ENCODE measurements at regions not wholly inside any gene's neighbourhood (a gene's known extent, or its start where the extent isn't known, plus 50 kb on each side); places are given as distances from the start of the nearest gene placed in this dataset.
"Not testable (repeated sequence)": the region's sequence is repeated elsewhere in the genome, so short reads cannot be mapped to it uniquely, and the experiment has no call there.

DNA sequence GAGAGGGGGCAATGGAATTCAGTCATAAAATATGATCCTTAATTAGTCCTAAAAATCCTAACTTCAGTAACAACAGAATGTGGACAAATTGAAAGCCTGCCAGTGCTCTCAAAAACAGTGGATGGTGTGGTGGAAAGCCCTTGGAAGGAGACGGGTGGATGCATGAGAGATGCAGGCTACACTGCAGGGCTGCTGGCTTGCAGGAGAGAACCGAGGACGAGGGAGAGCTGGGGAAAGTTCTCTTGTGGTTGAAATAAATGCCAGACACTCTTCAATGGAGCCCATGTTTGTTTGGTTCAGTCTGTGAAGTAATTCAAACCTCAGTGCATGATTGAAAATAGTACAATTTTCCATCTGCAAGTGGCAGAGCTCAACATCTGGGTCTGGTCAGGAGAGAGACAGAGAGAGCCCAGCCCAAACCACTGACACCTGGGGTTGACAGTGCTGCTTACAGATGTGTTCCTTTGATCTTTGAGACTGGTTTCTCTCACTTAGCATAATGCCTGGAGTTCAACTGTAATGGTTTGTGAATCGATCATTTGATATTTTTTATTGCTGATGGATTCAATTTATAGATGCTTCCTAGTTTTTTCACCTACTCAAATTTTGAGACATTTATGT, 544.9 kb downstream of the GOLGA6L6 start:
- H3K36me3 ChIP-seq (ENCODE audit: control insufficient read depth, insufficient read depth, low read length); H3K36me3 Mint-ChIP-seq (ENCODE audit: insufficient read depth, unreplicated experiment); H3K27me3 Mint-ChIP-seq (ENCODE audit: insufficient read depth, unreplicated experiment); H3K27me3 ChIP-seq (replicated peaks; ENCODE audit: control insufficient read depth, insufficient read depth, low read length); H3K4me1 Mint-ChIP-seq (ENCODE audit: low read depth, unreplicated experiment); H3K9me3 Mint-ChIP-seq (ENCODE audit: unreplicated experiment); H3K27ac Mint-ChIP-seq (ENCODE audit: unreplicated experiment); intact Hi-C loops (cut with micrococcal nuclease; ENCODE audit: unreplicated experiment); POLR2A ChIA-PET; H3K4me3 Mint-ChIP-seq (ENCODE audit: unreplicated experiment); H3K9me3 ChIP-seq; CTCF ChIA-PET; DNase-seq; BruUV-seq (replicated peaks); H3K4me3 ChIP-seq (ENCODE audit: low read depth, low read length); H3K4me1 ChIP-seq: not testable (repeated sequence)

DNA sequence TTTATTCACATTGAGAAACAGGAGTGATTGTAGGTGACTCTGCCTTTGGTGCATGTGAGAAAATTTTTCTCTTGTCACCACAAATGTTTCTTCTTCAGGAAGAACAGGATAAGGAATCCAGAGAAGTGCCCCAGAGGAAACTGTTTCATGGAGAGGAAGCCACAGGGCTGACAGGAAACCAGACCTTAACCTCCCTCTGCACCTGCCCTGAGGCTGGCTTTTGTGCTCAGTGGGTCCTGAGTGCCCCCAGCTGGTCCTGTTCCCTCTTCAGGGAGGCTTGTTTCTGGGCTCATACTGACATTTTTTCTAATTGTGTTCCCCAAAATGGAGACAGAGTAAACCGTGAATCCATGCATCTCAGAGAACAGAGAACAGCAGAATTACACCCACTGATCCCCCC, 546.3 kb downstream of the GOLGA6L6 start:
- CTCF ChIA-PET; BruUV-seq (replicated peaks); intact Hi-C loops (cut with micrococcal nuclease; ENCODE audit: unreplicated experiment); H3K4me1 Mint-ChIP-seq (ENCODE audit: low read depth, unreplicated experiment); H3K4me1 ChIP-seq; POLR2A ChIA-PET; H3K9me3 ChIP-seq; DNase-seq; H3K9me3 Mint-ChIP-seq (ENCODE audit: unreplicated experiment); H3K4me3 ChIP-seq (ENCODE audit: low read depth, low read length); H3K36me3 Mint-ChIP-seq (ENCODE audit: insufficient read depth, unreplicated experiment); H3K4me3 Mint-ChIP-seq (ENCODE audit: unreplicated experiment); H3K27me3 Mint-ChIP-seq (ENCODE audit: insufficient read depth, unreplicated experiment); H3K36me3 ChIP-seq (ENCODE audit: control insufficient read depth, insufficient read depth, low read length); H3K27ac Mint-ChIP-seq (ENCODE audit: unreplicated experiment); H3K27me3 ChIP-seq (replicated peaks; ENCODE audit: control insufficient read depth, insufficient read depth, low read length): not testable (repeated sequence)

DNA sequence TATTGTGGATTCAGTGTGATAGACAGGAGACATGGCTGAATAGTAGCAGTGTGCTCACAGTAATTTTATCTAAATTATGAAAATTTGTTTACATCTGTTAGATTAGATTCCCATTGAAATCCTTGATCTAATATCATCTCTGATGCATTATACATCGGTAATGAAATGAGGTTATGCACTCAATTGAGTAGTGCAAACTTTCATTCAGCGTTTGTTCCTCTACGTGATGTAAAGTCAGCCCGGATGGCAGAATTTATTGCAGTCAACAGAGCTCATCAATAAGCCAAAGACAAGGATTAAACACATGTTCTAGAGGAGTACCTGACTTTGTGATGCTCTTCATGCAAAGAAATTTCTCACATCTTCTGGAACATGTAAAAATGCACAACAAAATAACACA, 549.2 kb downstream of the GOLGA6L6 start:
- Mint-ChIP-seq H3K9me3 (ENCODE audit: unreplicated experiment) (peaks cover 10% of the 10 kb centered on the region), H3K27me3 (ENCODE audit: insufficient read depth, unreplicated experiment) (no peaks in the 10 kb centered on the region), H3K4me1 (ENCODE audit: low read depth, unreplicated experiment) (no peaks in the 10 kb centered on the region), H3K27ac (ENCODE audit: unreplicated experiment) (no peak overlapping the region), H3K4me3 (ENCODE audit: unreplicated experiment) (no peak overlapping the region), H3K36me3 (ENCODE audit: insufficient read depth, unreplicated experiment) (no peaks in the 10 kb centered on the region)
- Histone ChIP-seq H3K36me3 (ENCODE audit: control insufficient read depth, insufficient read depth, low read length) (no peaks in the 10 kb centered on the region), H3K4me3 (ENCODE audit: low read depth, low read length) (no peak overlapping the region), H3K4me1 (no peaks in the 10 kb centered on the region), H3K9me3 (no peaks in the 10 kb centered on the region), H3K27me3 (replicated peaks; ENCODE audit: control insufficient read depth, insufficient read depth, low read length) (no peaks in the 10 kb centered on the region)
- BruUV-seq (replicated peaks), result no TSS peak
- intact Hi-C loops (cut with micrococcal nuclease; ENCODE audit: unreplicated experiment), result no loop called here
- TF ChIP-seq, protein P1, sequence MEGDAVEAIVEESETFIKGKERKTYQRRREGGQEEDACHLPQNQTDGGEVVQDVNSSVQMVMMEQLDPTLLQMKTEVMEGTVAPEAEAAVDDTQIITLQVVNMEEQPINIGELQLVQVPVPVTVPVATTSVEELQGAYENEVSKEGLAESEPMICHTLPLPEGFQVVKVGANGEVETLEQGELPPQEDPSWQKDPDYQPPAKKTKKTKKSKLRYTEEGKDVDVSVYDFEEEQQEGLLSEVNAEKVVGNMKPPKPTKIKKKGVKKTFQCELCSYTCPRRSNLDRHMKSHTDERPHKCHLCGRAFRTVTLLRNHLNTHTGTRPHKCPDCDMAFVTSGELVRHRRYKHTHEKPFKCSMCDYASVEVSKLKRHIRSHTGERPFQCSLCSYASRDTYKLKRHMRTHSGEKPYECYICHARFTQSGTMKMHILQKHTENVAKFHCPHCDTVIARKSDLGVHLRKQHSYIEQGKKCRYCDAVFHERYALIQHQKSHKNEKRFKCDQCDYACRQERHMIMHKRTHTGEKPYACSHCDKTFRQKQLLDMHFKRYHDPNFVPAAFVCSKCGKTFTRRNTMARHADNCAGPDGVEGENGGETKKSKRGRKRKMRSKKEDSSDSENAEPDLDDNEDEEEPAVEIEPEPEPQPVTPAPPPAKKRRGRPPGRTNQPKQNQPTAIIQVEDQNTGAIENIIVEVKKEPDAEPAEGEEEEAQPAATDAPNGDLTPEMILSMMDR (IDR thresholded peaks at IDR 0.05; ENCODE audit: insufficient read depth in 1 of 2, low read depth in 1 of 2, low read length in 1 of 2, severe bottlenecking in 1 of 2, unreplicated experiment in 1 of 2), result no peak
- ChIA-PET POLR2A (no interaction called here), CTCF (no interaction called here)
- DNase-seq, result no peak

DNA sequence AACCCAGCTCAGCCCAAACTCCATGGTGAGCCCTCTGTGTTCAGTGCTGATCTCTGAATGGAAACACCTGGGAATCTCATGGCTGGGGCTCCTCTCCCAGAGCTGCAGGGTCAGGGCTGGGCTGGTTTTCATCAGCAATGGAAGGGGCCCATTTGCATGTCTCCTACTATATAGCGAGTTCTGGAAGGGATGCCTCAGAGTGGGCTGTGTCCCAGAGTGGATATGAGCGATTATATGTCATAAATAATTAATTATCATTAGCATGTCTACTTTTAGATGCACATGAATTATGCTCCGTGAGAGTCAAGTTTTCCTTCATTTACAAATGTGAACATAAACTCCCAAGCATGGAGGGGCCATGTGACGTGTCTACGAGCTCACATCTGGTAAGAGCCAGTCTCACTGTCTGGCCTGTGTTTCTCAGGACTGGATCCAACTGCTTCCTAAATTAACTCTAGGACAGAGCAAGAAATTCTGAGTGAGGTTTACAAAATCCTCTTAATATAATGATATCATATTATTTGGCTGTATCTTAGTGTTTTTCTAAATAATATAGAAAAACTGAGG, 553.4 kb downstream of the GOLGA6L6 start:
- intact Hi-C loops (cut with micrococcal nuclease; ENCODE audit: unreplicated experiment), result no loop called here
- Mint-ChIP-seq H3K4me3 (ENCODE audit: unreplicated experiment) (no peak overlapping the region), H3K4me1 (ENCODE audit: low read depth, unreplicated experiment) (no peaks in the 10 kb centered on the region), H3K27ac (ENCODE audit: unreplicated experiment) (no peak overlapping the region), H3K36me3 (ENCODE audit: insufficient read depth, unreplicated experiment) (no peaks in the 10 kb centered on the region), H3K27me3 (ENCODE audit: insufficient read depth, unreplicated experiment) (no peaks in the 10 kb centered on the region), H3K9me3 (ENCODE audit: unreplicated experiment) (peaks cover 10% of the 10 kb centered on the region)
- no peaks in the 10 kb centered on the region for H3K4me1 ChIP-seq
- no peaks in the 10 kb centered on the region for H3K9me3 ChIP-seq
- H3K4me3 ChIP-seq (ENCODE audit: low read depth, low read length), result no peak overlapping the region
- H3K27me3 ChIP-seq (replicated peaks; ENCODE audit: control insufficient read depth, insufficient read depth, low read length), result no peaks in the 10 kb centered on the region
- TF ChIP-seq, protein P1 (IDR thresholded peaks at IDR 0.05; ENCODE audit: insufficient read depth in 1 of 2, low read depth in 1 of 2, low read length in 1 of 2, severe bottlenecking in 1 of 2, unreplicated experiment in 1 of 2), result no peak
- DNase-seq, result no peak
- POLR2A ChIA-PET, result no interaction called here
- H3K36me3 ChIP-seq (ENCODE audit: control insufficient read depth, insufficient read depth, low read length), result no peaks in the 10 kb centered on the region
- CTCF ChIA-PET, result no interaction called here
- BruUV-seq (replicated peaks), result no TSS peak
